Neural cell (in vitro differentiated cells): ENCODE measurements at regions not wholly inside any gene's neighbourhood (a gene's known extent, or its start where the extent isn't known, plus 50 kb on each side); places are given as distances from the start of the nearest gene placed in this dataset.

ENCODE experiments used
- CTCF ChIP-seq: fragments of 450-650 bp; IDR thresholded peaks from 2 replicates; pipeline ENCODE4 v1.5.1; 2014; ENCODE audit warnings: antibody characterized with exemption, mild to moderate bottlenecking, moderate library complexity; ENCODE audit not compliant: poor library complexity, severe bottlenecking
- EZH2 ChIP-seq: fragments of 200-600, 300-800 bp; shearing (Covaris generic), sonication (generic); IDR thresholded peaks from 2 replicates; pipeline ENCODE4 v1.6.1; 2014; ENCODE audit warnings: antibody characterized with exemption, low read length, borderline replicate concordance, mild to moderate bottlenecking; ENCODE audit not compliant: insufficient read depth, poor library complexity, severe bottlenecking
- SMC3 ChIP-seq: fragments of 450-650 bp; conservative IDR thresholded peaks from 2 replicates; pipeline ENCODE4 v1.6.1; 2014; ENCODE audit warnings: antibody characterized with exemption, mild to moderate bottlenecking, moderate library complexity; ENCODE audit not compliant: poor library complexity

- TF ChIP-seq CTCF (no peak), EZH2 (no peak), SMC3 (no peak)
These were observed 487.4 kb downstream of the HAO1 start for GRCh38 chr20:7452890-7453289.
